Effector memory CD4-positive, alpha-beta T cell (primary cell): ENCODE measurements at regions not wholly inside any gene's neighbourhood (a gene's known extent, or its start where the extent isn't known, plus 50 kb on each side); places are given as distances from the start of the nearest gene placed in this dataset.

Source experiments
- DNase-seq, 3 donors: peaks; one replicate each; pipeline ENCODE4 v3.0.0-alpha.2; 2020
- H3K27ac ChIP-seq: 2 replicates; pipeline ENCODE4 v1.7.0; 2013; ENCODE audit warnings: mild to moderate bottlenecking, low read length, moderate library complexity; ENCODE audit not compliant: insufficient read depth, poor library complexity, severe bottlenecking
- H3K27me3 ChIP-seq: replicated peaks from 2 replicates; pipeline ENCODE4 v1.7.0; 2013; ENCODE audit warnings: mild to moderate bottlenecking, low read length; ENCODE audit not compliant: insufficient read depth, control insufficient read depth, poor library complexity, severe bottlenecking
- H3K36me3 ChIP-seq: 2 replicates; pipeline ENCODE4 v1.7.0; 2013; ENCODE audit warnings: mild to moderate bottlenecking, low read length, moderate library complexity; ENCODE audit not compliant: control insufficient read depth, insufficient read depth
- H3K4me1 ChIP-seq: 2 replicates; pipeline ENCODE4 v1.7.0; 2013; ENCODE audit warnings: low read length, mild to moderate bottlenecking; ENCODE audit not compliant: control insufficient read depth, insufficient read depth, poor library complexity, severe bottlenecking
- H3K4me3 ChIP-seq: 2 replicates; pipeline ENCODE4 v1.7.0; 2013; ENCODE audit warnings: low read length, low read depth, mild to moderate bottlenecking; ENCODE audit not compliant: insufficient read depth, poor library complexity, severe bottlenecking
- H3K9me3 ChIP-seq: 2 replicates; pipeline ENCODE4 v1.7.0; 2013; ENCODE audit warnings: mild to moderate bottlenecking, low read length, moderate library complexity; ENCODE audit not compliant: control insufficient read depth

DNA sequence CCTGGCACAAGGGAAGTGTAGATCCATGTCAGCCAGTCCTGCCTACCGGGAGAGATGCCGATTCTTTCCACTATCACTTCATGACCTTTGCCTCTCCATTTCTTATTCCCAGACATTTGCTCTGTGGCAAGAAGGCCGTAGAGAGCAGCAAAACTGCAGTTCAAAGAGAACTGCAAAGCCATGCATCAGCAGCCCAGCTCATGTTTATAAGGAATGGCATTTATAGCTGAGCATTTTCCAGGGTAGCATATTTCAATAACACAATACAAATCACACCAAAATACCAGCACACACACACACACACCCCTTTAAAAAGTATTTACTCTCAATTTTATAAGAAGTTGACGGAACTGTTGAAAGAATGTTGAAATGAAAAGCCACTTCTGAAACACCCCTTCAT, 126.7 kb upstream of the EGFLAM start:
- Histone ChIP-seq H3K36me3 (no peaks in the 10 kb centered on the region), H3K9me3 (no peaks in the 10 kb centered on the region), H3K4me1 (no peaks in the 10 kb centered on the region), H3K4me3 (no peak overlapping the region), H3K27ac (no peak overlapping the region), H3K27me3 (no peaks in the 10 kb centered on the region)
- DNase-seq = no peak

DNA sequence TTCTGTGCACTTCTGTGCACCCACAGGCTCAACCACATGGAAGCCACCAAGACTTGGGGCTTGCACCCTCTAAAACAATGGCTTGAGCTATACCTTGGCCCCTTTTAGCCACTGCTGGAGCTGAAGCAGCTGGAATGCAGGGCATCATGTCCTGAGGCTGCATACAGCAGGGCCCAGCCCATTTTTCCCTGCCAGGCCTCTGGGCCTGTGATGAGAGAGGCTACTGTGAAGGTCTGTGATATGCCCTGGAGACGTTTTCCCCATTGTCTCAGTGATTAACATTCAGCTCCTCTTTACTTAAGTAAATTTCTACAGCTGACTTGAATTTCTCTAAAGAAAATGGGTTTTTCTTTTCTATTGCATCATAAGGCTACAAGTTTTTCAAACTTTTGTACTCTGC, 134.0 kb upstream of the EGFLAM start:
- Histone ChIP-seq H3K9me3 (no peaks in the 10 kb centered on the region), H3K4me3 (no peak overlapping the region), H3K27ac (no peak overlapping the region), H3K27me3 (no peaks in the 10 kb centered on the region), H3K36me3 (no peaks in the 10 kb centered on the region), H3K4me1 (no peaks in the 10 kb centered on the region)
- DNase-seq = no peak

DNA sequence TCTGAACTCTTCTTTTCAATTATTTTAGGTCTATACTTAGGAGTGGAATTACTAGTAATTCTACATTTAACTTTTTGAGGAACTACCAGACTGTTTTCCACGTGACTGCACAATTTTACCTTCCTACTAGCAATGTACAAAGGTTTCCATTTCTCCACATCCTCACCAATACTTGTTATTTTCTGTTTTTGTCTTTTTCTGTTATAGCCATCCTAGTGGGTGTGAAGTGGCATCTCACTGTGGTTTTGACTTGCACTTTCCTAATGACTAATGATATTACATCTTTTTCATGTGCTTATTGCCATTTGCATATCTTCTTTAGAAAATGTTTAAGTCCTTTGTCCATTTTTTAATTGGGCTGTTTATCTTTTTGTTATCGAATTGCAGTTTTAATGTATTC, 136.9 kb upstream of the EGFLAM start:
- Histone ChIP-seq H3K36me3 (no peaks in the 10 kb centered on the region), H3K4me1 (no peaks in the 10 kb centered on the region), H3K9me3 (no peaks in the 10 kb centered on the region), H3K4me3 (no peak overlapping the region), H3K27me3 (no peaks in the 10 kb centered on the region), H3K27ac (no peak overlapping the region)
- DNase-seq = no peak

DNA sequence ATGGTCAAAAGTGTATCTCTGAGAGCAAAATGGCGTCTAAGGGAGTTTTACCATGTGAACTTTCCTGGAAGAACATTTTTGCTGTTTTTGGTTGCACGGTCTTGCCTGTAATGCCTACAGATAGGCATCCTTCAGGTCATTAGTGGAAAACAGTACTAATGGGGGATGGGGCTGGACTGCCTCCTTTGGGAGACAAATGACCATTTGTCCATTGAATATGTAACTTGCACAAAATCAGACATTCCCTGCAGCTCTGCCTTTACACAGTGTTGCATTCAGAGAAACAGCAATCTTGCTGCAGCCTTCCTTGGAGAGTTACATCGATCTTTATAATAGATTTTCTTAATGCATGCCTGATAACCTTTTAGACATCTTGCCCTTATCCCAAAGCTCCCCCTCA, 138.5 kb upstream of the EGFLAM start:
- no peaks in the 10 kb centered on the region for H3K27me3 ChIP-seq
- no peak for DNase-seq
- no peaks in the 10 kb centered on the region for H3K4me1 ChIP-seq
- H3K36me3 ChIP-seq = no peaks in the 10 kb centered on the region
- no peak overlapping the region for H3K27ac ChIP-seq
- no peaks in the 10 kb centered on the region for H3K9me3 ChIP-seq
- H3K4me3 ChIP-seq = no peak overlapping the region

DNA sequence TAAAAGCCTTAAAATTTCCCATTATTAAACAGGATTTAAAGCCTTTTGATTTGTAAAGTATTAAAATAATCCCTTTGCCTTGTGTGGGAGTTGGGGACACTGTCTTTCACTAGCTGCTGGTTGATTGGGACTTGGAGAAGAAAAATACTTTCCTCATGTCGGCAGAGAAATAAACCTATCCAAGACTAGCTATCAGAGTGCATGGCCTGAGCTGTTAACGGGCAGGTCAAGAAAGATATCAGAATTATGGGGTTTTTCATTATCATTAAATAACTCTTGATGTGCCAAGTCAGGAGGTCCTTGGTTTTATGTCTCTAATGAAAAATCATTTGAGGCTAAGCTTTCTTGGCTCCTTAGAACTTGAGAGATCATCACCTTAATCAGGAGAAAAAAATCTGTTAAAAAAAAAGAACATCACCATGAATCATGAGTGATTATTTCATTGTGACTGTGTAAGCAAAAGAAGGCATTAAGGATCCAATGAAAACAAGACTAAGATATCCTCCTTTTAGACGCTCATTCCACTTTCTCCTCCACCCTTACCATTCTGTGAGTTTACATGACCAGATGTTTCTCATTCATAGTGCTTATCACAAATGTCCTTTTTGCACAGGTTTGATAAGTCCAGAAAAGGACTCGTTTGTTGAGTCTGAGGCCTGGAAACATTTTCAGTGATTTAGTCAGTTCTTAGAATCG, 140.4 kb upstream of the EGFLAM start:
- H3K27ac ChIP-seq = no peak overlapping the region
- H3K4me3 ChIP-seq = no peak overlapping the region
- H3K36me3 ChIP-seq = no peaks in the 10 kb centered on the region
- H3K4me1 ChIP-seq = no peaks in the 10 kb centered on the region
- no peak for DNase-seq
- H3K27me3 ChIP-seq = no peaks in the 10 kb centered on the region
- no peaks in the 10 kb centered on the region for H3K9me3 ChIP-seq

DNA sequence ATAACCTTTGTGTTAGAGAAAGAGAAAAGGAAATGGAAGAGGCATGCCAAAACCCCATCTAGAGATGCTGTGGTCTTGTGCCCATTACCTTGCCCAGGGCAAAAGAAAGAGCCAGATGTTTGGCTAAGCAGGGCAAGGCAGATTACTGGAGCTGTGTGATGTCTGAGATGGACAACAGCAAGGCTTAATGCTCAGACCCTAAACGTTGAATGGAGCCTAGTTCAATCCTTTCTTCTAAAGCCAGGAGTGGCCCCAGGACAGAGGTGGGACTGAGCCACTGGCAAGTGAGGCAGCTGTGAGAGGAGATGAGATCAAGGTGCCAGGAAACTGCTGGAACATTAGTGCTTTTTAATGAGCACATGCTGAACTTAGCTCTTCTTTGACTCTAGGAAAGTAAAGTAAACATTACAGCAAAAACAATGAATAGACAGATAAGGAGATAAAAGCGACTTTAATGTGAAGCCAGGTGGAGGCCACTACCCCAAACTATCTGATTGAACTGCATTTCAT, 143.0 kb upstream of the EGFLAM start:
- DNase-seq = no peak
- Histone ChIP-seq H3K27ac (no peak overlapping the region), H3K4me1 (no peaks in the 10 kb centered on the region), H3K4me3 (no peak overlapping the region), H3K36me3 (no peaks in the 10 kb centered on the region), H3K9me3 (no peaks in the 10 kb centered on the region), H3K27me3 (no peaks in the 10 kb centered on the region)

DNA sequence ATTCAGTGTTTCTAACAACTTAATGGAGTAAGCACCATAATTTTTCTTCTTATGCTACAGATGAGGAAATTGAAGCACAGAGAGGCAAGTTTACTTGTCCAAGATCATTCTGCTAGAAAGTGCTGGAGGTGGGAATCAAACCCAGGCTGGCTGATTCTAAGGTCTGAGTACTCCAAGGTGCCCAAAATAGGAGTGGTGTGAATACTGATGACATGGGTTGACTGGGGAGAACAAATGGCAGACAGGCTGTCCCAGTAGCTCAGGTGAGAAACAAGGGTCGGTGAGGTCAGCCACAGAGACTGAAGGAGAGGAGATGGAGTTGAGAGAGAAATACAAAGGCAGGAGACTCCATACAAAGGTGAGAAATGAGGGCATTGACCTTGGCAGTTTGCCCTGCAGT, 144.5 kb upstream of the EGFLAM start:
- no peaks in the 10 kb centered on the region for H3K36me3 ChIP-seq
- H3K27ac ChIP-seq = no peak overlapping the region
- no peaks in the 10 kb centered on the region for H3K9me3 ChIP-seq
- no peaks in the 10 kb centered on the region for H3K27me3 ChIP-seq
- no peaks in the 10 kb centered on the region for H3K4me1 ChIP-seq
- no peak for DNase-seq
- H3K4me3 ChIP-seq = no peak overlapping the region

DNA sequence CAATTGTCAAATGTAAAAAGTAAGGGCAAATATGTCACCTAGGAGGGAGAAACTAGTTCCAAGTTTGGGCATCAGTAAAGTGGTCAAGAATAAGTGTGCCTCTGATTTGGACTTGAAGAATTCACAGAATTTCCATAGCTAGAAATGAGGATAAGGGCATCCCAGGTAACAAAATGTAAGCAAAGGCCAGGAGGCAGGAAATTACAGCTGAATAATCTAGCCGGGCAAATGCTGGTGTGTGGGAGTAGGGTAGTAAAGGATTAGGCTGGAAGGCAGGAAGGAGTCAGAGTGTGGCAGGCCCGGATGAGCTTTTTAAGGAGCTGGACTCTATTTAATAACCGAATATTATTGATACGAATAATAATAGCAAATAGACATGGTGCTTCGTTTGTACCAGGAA, 144.9 kb upstream of the EGFLAM start:
- Histone ChIP-seq H3K36me3 (no peaks in the 10 kb centered on the region), H3K27ac (no peak overlapping the region), H3K4me1 (no peaks in the 10 kb centered on the region), H3K4me3 (no peak overlapping the region), H3K27me3 (no peaks in the 10 kb centered on the region), H3K9me3 (no peaks in the 10 kb centered on the region)
- DNase-seq = no peak

DNA sequence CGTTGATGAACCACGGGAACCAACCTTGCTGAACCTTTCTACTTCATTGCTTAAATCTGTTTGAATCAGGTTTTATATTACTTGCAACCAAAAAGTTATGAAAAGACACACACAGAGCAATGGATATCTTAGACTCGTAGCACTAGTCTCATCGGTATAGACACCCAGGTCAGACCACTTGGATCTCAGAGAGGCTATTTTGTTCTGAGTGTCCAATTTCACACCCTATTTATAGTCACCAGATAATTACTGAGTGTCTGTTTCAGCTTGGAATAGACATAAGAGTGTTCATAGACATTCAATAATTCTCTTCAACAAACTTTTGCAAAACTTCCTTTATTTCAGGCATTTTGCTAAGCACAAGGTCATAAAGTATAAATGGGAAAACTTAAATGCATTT, 145.4 kb upstream of the EGFLAM start:
- no peak overlapping the region for H3K4me3 ChIP-seq
- no peak overlapping the region for H3K27ac ChIP-seq
- no peak for DNase-seq
- no peaks in the 10 kb centered on the region for H3K9me3 ChIP-seq
- H3K27me3 ChIP-seq = no peaks in the 10 kb centered on the region
- H3K4me1 ChIP-seq = no peaks in the 10 kb centered on the region
- H3K36me3 ChIP-seq = no peaks in the 10 kb centered on the region

DNA sequence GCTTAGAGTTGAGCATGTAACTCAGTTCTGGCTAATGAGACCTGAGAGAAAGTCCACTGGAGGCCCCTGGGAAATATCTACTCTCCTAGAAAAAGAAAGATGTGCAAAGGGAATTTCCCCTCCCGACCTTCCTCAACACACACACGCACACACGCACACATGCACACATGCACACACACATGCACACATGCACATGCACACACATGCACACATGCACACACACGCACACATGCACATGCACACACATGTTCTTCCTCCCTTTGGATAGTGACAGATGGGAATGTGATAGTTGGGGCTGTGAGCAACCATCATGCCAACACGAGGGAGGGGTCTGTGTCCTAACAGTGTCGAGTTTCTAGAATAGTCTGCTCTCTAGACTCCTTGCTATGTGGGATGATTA, 148.2 kb upstream of the EGFLAM start:
- H3K4me1 ChIP-seq = no peaks in the 10 kb centered on the region
- no peak for DNase-seq

More for the DNA sequence above, 148.2 kb upstream of the EGFLAM start:
- no peaks in the 10 kb centered on the region for H3K27me3 ChIP-seq
- no peaks in the 10 kb centered on the region for H3K36me3 ChIP-seq
- H3K27ac ChIP-seq = no peak overlapping the region
- H3K9me3 ChIP-seq = no peaks in the 10 kb centered on the region
- no peak overlapping the region for H3K4me3 ChIP-seq
